ENCODE measurements at regions not wholly inside any gene's neighbourhood (a gene's known extent, or its start where the extent isn't known, plus 50 kb on each side); places are given as distances from the start of the nearest gene placed in this dataset.

DNA sequence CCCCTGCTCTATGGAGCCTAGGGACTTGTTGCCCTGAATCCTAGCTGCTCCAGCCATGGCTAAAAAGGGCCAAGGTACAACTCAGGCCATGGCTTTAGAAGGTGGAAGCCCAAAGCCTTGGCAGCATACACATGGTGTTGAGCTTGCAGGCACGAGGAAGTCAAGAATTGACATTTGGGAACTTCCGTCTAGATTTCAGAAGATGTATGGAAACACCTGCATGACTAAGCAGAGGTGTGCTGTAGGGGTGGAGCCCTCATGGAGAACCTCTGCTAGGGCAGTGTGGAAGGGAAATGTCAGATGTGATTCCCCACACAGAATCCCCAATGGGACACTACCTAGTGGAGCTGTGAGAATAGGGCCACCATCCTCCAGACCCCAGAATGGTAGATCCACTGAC lies 95.1 kb upstream of the TMEM170B start:
- no peak overlapping the region for H3K4me3 ChIP-seq (ENCODE audit: low read depth, low read length)
- TF ChIP-seq, protein P1, sequence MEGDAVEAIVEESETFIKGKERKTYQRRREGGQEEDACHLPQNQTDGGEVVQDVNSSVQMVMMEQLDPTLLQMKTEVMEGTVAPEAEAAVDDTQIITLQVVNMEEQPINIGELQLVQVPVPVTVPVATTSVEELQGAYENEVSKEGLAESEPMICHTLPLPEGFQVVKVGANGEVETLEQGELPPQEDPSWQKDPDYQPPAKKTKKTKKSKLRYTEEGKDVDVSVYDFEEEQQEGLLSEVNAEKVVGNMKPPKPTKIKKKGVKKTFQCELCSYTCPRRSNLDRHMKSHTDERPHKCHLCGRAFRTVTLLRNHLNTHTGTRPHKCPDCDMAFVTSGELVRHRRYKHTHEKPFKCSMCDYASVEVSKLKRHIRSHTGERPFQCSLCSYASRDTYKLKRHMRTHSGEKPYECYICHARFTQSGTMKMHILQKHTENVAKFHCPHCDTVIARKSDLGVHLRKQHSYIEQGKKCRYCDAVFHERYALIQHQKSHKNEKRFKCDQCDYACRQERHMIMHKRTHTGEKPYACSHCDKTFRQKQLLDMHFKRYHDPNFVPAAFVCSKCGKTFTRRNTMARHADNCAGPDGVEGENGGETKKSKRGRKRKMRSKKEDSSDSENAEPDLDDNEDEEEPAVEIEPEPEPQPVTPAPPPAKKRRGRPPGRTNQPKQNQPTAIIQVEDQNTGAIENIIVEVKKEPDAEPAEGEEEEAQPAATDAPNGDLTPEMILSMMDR (IDR thresholded peaks at IDR 0.05; ENCODE audit: low read depth, low read length, missing control alignments) = no peak
- in situ Hi-C loops (cut with HindIII; ENCODE audit: low sequenced_read_pairs) = no loop called here
- DNase-seq (ENCODE audit: low read depth) = no peak

DNA sequence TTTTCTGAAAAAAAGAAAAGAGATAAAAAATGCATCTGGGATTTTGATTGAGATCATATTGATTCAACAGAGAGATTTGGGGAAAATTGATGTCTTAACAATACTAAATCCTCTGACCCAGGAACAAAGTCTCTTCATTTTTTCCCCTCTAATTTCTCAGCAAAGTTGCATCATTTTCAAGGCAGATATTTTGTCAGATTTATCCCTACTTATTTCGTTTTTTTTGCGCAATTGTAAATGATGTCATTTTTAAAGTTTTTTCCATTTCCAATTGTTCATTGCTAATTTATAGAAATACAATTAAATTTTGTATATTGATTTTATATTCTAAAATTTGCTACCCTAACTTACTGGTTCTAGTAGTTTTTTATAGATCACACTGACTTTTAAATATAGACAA lies 97.7 kb upstream of the TMEM170B start:
- in situ Hi-C loops (cut with HindIII; ENCODE audit: low sequenced_read_pairs) = no loop called here
- no peak overlapping the region for H3K4me3 ChIP-seq (ENCODE audit: low read depth, low read length)
- DNase-seq (ENCODE audit: low read depth) = no peak
- TF ChIP-seq, protein P1 (IDR thresholded peaks at IDR 0.05; ENCODE audit: low read depth, low read length, missing control alignments) = no peak

DNA sequence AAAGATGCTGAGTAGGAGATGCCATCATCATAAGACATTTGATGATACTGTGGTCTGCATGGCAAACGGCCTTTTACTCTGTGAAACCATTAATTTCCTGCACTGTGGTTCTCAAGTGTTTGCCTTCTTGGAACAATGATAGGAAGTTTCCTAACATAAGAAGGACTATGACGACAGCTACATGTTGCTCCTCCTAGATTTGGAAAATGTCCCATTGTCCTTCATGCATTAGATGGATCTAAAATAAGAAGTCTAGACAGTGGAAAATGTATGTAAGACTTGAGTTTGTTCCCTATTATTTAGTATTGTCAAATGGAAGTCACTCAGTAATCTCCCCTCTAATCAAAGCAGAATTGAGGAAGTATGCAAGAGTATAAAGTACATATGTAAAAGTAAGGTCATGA lies 98.5 kb upstream of the TMEM170B start:
- TF ChIP-seq, protein P1 (IDR thresholded peaks at IDR 0.05; ENCODE audit: low read depth, low read length, missing control alignments) = no peak
- in situ Hi-C loops (cut with HindIII; ENCODE audit: low sequenced_read_pairs) = no loop called here
- DNase-seq (ENCODE audit: low read depth) = no peak
- no peak overlapping the region for H3K4me3 ChIP-seq (ENCODE audit: low read depth, low read length)

DNA sequence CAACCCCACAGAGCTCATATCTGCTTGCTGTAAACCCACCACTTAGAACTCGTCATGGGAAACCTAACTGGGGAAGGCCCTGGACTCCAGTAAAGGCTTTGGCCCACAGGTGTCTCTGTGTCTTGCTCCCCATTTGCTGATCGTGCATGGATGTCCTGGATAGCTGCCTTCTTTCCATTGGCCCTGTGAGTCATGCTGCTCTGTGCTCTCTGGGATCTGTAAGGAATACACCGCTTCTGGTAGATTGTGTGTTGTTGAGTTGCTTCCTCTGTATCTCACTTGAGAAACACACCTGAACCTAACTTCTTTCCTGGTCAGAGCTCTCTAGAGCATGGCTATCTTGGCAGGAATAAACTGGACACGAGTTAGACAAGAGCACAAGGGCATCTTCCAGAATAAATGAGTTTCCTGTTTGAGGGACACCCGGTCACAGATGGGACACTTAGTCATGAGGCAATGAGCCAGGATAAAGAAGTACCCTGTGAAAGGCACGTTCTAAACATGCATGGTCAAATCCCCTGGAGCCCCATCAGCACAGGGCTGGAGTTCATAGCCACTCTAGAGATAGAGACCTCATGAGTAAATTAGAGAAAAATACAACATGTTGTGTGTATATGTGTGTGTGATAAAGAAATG lies 99.6 kb upstream of the TMEM170B start:
- in situ Hi-C loops (cut with HindIII; ENCODE audit: low sequenced_read_pairs) = no loop called here
- no peak for DNase-seq (ENCODE audit: low read depth)
- H3K4me3 ChIP-seq (ENCODE audit: low read depth, low read length) = no peak overlapping the region
- TF ChIP-seq, protein P1 (IDR thresholded peaks at IDR 0.05; ENCODE audit: low read depth, low read length, missing control alignments) = no peak

DNA sequence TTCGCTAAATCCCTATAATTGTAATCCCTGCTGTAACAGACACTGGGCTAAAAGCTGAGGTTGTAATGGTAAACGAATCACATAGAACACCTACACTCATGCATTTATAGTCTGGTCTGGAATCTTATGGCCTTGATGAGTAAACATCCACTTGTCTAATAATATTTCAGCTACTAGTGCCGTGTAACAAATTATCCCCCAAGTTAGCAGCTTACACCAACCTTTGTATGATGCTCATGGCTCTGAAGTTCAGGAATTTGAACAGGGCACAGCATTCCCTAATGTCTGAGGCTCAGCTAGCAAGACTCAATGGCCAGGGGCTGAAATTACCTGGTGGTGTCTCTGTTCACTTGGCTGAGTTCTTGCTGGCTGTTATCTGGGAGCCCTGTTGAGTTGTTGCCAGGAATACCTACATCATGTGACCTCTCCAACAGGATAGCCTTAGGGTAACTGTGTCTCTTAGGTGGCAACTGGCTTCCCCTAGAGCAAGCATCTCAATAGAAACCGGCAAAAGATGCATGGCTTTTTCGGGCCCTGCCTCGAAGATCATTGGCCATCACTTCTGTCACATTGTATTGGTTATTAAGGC lies 100.9 kb upstream of the TMEM170B start:
- no peak overlapping the region for H3K4me3 ChIP-seq (ENCODE audit: low read depth, low read length)
- in situ Hi-C loops (cut with HindIII; ENCODE audit: low sequenced_read_pairs) = no loop called here
- DNase-seq (ENCODE audit: low read depth) = no peak
- TF ChIP-seq, protein P1 (IDR thresholded peaks at IDR 0.05; ENCODE audit: low read depth, low read length, missing control alignments) = no peak

DNA sequence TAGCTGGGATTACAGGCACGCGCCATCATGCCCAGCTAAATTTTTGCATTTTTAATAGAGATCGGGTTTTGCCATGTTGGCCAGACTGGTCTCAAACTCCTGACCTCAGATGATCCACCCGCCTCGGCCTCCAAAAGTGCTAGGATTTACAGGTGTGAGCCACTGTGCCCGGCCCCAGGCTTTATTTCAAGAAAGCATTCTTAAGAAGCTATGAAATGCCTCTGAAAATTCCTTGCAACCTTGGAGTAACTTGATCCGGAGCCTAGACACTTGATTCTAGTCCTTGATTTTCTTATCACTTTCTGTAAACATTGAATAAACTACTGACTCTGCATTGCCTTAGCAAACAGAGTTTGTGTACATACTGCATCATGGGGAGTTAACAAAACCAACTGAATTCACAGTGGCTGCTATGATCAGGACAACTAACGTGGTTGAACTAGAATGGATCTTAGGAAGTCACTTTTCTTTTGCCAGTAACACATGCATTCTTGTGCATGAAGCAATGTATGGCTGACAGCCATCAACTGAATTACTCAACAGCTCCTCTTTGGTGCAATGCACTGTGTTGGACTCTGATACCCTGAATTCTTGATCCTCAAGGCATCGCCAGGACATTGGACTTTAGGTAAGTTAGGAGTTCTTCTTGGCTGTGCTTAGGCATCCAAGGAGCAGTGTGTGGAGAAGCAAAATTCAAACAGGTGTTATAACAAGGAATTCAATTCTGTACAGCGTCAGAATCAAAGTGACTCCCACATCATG lies 102.8 kb upstream of the TMEM170B start:
- in situ Hi-C loops (cut with HindIII; ENCODE audit: low sequenced_read_pairs) = no loop called here
- DNase-seq (ENCODE audit: low read depth) = peak; percentile 60
- no peak overlapping the region for H3K4me3 ChIP-seq (ENCODE audit: low read depth, low read length)
- TF ChIP-seq, protein P1 (IDR thresholded peaks at IDR 0.05; ENCODE audit: low read depth, low read length, missing control alignments) = no peak

Data from astrocyte of the cerebellum (primary cell).